GM06990 (cell line): ENCODE measurements at regions not wholly inside any gene's neighbourhood (a gene's known extent, or its start where the extent isn't known, plus 50 kb on each side); places are given as distances from the start of the nearest gene placed in this dataset.
"Not testable (repeated sequence)": the region's sequence is repeated elsewhere in the genome, so short reads cannot be mapped to it uniquely, and the experiment has no call there.

Experiments used
- DNase-seq: peaks from one replicate; pipeline ENCODE4 v3.0.0-alpha.2; 2011; ENCODE audit not compliant: insufficient read length; ENCODE audit errors: extremely low read depth
- H3K27me3 ChIP-seq: replicated peaks from 2 replicates; pipeline ENCODE4 v1.6.0; 2011; ENCODE audit warnings: low read length; ENCODE audit not compliant: control insufficient read depth, insufficient read depth
- H3K36me3 ChIP-seq: 2 replicates; pipeline ENCODE4 v1.5.1; 2011; ENCODE audit warnings: low read length; ENCODE audit not compliant: control insufficient read depth, insufficient read depth
- H3K4me3 ChIP-seq: replicated peaks from 2 replicates; pipeline ENCODE4 v1.5.1; 2011; ENCODE audit warnings: low read depth, mild to moderate bottlenecking, control low read depth, low read length
- CTCF ChIP-seq: IDR thresholded peaks from 2 replicates; pipeline ENCODE4 v1.5.1; 2011; ENCODE audit warnings: low read length, control low read depth, mild to moderate bottlenecking, inconsistent platforms; ENCODE audit not compliant: insufficient read depth, poor library complexity, severe bottlenecking

GRCh38 chr2:51921076-51921475, 889.1 kb upstream of the NRXN1 start:
- TF ChIP-seq CTCF = no peak
- no peak for DNase-seq
- Histone ChIP-seq H3K27me3 (no peaks in the 10 kb centered on the region), H3K36me3 (no peaks in the 10 kb centered on the region), H3K4me3 (no peak overlapping the region)

- DNase-seq = no peak
- H3K27me3 ChIP-seq = no peaks in the 10 kb centered on the region
- no peak for TF ChIP-seq CTCF
- no peaks in the 10 kb centered on the region for H3K36me3 ChIP-seq
- no peak overlapping the region for H3K4me3 ChIP-seq
Measured at GRCh38 chr2:51920509-51920908, 888.6 kb upstream of the NRXN1 start.

GRCh38 chr2:51919395-51919794, 887.5 kb upstream of the NRXN1 start:
- Histone ChIP-seq H3K36me3 (no peaks in the 10 kb centered on the region), H3K27me3 (no peaks in the 10 kb centered on the region), H3K4me3 (no peak overlapping the region)
- TF ChIP-seq CTCF = no peak
- DNase-seq = no peak

- TF ChIP-seq CTCF = no peak
- Histone ChIP-seq H3K36me3 (no peaks in the 10 kb centered on the region), H3K27me3 (no peaks in the 10 kb centered on the region), H3K4me3 (no peak overlapping the region)
- no peak for DNase-seq
Measured at GRCh38 chr2:51918113-51918512, 886.2 kb upstream of the NRXN1 start.

- no peaks in the 10 kb centered on the region for H3K36me3 ChIP-seq
- no peak for DNase-seq
- H3K4me3 ChIP-seq = no peak overlapping the region
- no peak for TF ChIP-seq CTCF
- no peaks in the 10 kb centered on the region for H3K27me3 ChIP-seq
Measured at GRCh38 chr2:51903728-51904127, 871.8 kb upstream of the NRXN1 start.

- H3K36me3 ChIP-seq = no peaks in the 10 kb centered on the region
- no peak for DNase-seq
- no peak overlapping the region for H3K4me3 ChIP-seq
- no peak for TF ChIP-seq CTCF
- H3K27me3 ChIP-seq = no peaks in the 10 kb centered on the region
Measured at GRCh38 chr2:51899643-51900042, 867.7 kb upstream of the NRXN1 start.

- not testable (repeated sequence) for DNase-seq, H3K36me3 ChIP-seq, H3K4me3 ChIP-seq, H3K27me3 ChIP-seq
Measured at GRCh38 chr2:51894584-51894983, 862.7 kb upstream of the NRXN1 start.
